ENCODE measurements at regions not wholly inside any gene's neighbourhood (a gene's known extent, or its start where the extent isn't known, plus 50 kb on each side); places are given as distances from the start of the nearest gene placed in this dataset.
"Not testable (repeated sequence)": the region's sequence is repeated elsewhere in the genome, so short reads cannot be mapped to it uniquely, and the experiment has no call there.

DNA sequence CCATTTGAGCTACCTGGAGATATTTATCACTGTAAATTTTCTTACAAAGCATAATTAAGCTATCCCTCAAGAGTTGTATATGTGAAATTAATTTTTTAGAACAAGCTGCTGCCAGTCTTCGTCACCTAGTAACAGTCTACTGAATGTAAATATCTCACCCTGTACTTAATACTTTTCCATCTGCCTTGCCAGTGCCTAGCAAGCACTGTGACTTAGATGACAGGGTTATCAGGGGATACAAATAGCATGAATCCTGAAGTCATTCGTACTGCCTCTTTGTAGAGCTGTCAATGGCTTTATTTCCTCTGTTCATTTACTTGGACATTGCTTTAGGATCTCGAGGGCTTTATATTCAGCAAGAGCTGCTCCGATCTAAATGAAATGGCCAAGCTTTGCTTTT lies 763.6 kb downstream of the ADCYAP1 start:
- TF ChIP-seq, protein P1, sequence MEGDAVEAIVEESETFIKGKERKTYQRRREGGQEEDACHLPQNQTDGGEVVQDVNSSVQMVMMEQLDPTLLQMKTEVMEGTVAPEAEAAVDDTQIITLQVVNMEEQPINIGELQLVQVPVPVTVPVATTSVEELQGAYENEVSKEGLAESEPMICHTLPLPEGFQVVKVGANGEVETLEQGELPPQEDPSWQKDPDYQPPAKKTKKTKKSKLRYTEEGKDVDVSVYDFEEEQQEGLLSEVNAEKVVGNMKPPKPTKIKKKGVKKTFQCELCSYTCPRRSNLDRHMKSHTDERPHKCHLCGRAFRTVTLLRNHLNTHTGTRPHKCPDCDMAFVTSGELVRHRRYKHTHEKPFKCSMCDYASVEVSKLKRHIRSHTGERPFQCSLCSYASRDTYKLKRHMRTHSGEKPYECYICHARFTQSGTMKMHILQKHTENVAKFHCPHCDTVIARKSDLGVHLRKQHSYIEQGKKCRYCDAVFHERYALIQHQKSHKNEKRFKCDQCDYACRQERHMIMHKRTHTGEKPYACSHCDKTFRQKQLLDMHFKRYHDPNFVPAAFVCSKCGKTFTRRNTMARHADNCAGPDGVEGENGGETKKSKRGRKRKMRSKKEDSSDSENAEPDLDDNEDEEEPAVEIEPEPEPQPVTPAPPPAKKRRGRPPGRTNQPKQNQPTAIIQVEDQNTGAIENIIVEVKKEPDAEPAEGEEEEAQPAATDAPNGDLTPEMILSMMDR (IDR thresholded peaks at IDR 0.05; ENCODE audit: unreplicated experiment) = no peak
- Mint-ChIP-seq H3K9me3 (ENCODE audit: low read depth) (peaks cover 11% of the 10 kb centered on the region), H3K4me3 (ENCODE audit: low read depth) (no peak overlapping the region), H3K36me3 (ENCODE audit: insufficient read depth) (no peaks in the 10 kb centered on the region), H3K27me3 (no peaks in the 10 kb centered on the region), H3K4me1 (ENCODE audit: low read depth) (peaks cover 11% of the 10 kb centered on the region), H3K27ac (no peak overlapping the region)
- DNase-seq (ENCODE audit: low spot score, unreplicated experiment) = no peak

DNA sequence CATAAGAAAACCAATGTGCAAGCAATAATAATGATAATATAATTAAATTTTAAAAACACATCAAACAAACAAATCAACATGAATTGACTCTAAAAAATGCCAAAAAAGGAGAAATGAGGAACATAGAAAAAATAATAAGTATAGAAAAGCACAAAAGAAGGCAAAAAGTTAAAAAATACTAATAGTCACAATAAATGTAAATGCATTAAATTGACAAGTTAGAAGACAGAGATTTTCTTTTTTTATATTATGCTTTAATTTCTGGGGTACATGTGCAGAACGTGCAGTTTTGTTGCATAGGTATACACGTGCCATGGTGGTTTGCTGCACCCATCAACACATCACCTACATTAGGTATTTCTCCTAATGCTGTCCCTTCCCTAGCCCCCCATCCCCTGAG lies 767.0 kb downstream of the ADCYAP1 start:
- not testable (repeated sequence) for H3K27ac Mint-ChIP-seq; DNase-seq (ENCODE audit: low spot score, unreplicated experiment); H3K27me3 Mint-ChIP-seq; H3K4me1 Mint-ChIP-seq (ENCODE audit: low read depth); H3K4me3 Mint-ChIP-seq (ENCODE audit: low read depth); H3K36me3 Mint-ChIP-seq (ENCODE audit: insufficient read depth)
- peaks cover 11% of the 10 kb centered on the region for H3K9me3 Mint-ChIP-seq (ENCODE audit: low read depth)

DNA sequence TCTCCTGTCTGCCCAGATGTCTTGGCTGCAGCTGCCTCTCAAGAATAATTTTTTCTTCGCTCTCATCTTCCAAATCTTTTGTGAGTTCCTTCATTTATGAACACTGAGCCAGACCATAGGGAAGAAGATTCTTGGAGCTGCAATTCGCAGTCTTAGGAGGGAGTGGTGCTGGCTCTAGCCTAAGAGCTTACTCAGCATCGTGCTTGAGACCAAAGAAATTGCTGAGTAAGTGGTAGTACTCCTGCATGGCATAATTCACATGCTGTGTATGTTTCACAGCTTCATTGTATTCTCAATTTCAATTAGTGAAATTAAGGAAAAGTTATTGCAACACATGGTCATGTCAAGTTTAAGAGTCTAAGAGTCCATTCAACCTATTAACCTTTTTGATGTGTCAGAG lies 771.7 kb downstream of the ADCYAP1 start:
- DNase-seq (ENCODE audit: low spot score, unreplicated experiment) = no peak
- Mint-ChIP-seq H3K27me3 (no peaks in the 10 kb centered on the region), H3K27ac (no peak overlapping the region), H3K4me3 (ENCODE audit: low read depth) (no peak overlapping the region), H3K36me3 (ENCODE audit: insufficient read depth) (no peaks in the 10 kb centered on the region), H3K4me1 (ENCODE audit: low read depth) (no peaks in the 10 kb centered on the region), H3K9me3 (ENCODE audit: low read depth) (peaks cover 4% of the 10 kb centered on the region)
- TF ChIP-seq, protein P1 (IDR thresholded peaks at IDR 0.05; ENCODE audit: unreplicated experiment) = no peak

DNA sequence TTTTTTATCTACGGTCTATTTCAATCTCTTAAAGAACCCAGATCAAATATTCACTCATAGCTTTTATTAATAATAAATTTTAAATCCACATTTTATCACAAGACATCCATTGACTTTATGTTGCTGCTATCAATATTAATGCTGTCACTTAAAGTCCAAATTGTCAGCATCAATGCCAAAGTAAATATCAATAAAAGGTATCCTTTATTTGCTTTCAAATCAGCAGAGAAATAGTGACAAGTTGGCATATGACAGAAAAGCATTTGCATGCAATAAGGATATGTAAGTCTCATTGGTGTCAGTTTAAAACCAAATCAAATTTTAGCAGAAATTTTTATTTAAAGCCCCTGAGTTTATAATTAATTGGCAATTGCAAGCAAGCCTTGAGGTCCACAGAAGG lies 775.4 kb downstream of the ADCYAP1 start:
- Mint-ChIP-seq H3K27me3 (no peaks in the 10 kb centered on the region), H3K36me3 (ENCODE audit: insufficient read depth) (no peaks in the 10 kb centered on the region), H3K27ac (no peak overlapping the region), H3K4me3 (ENCODE audit: low read depth) (no peak overlapping the region), H3K4me1 (ENCODE audit: low read depth) (no peaks in the 10 kb centered on the region), H3K9me3 (ENCODE audit: low read depth) (no peaks in the 10 kb centered on the region)
- TF ChIP-seq, protein P1 (IDR thresholded peaks at IDR 0.05; ENCODE audit: unreplicated experiment) = no peak
- DNase-seq (ENCODE audit: low spot score, unreplicated experiment) = no peak

DNA sequence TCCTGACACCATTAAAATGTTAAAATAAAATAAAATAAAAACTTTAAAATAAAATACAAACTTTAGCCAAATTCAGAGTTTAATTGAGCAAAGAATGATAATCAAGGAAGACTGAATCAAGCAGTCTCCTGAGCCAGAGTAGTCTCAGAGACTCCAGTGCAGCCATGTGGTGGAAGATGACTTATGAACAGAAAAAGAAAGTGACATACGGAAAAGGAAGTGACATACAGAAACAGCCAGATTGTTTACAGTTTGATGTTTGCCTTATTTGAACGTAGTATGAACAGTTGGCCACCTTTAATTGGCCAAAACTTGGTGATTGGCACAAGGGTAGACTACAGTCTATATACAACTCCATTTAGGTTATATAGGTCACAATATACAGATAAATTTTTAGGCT lies 787.2 kb downstream of the ADCYAP1 start:
- H3K27ac Mint-ChIP-seq = no peak overlapping the region
- peaks cover 4% of the 10 kb centered on the region for H3K9me3 Mint-ChIP-seq (ENCODE audit: low read depth)
- H3K4me1 Mint-ChIP-seq (ENCODE audit: low read depth) = no peaks in the 10 kb centered on the region
- TF ChIP-seq, protein P1 (IDR thresholded peaks at IDR 0.05; ENCODE audit: unreplicated experiment) = no peak
- H3K4me3 Mint-ChIP-seq (ENCODE audit: low read depth) = no peak overlapping the region
- DNase-seq (ENCODE audit: low spot score, unreplicated experiment) = no peak
- H3K36me3 Mint-ChIP-seq (ENCODE audit: insufficient read depth) = no peaks in the 10 kb centered on the region
- H3K27me3 Mint-ChIP-seq = no peaks in the 10 kb centered on the region

DNA sequence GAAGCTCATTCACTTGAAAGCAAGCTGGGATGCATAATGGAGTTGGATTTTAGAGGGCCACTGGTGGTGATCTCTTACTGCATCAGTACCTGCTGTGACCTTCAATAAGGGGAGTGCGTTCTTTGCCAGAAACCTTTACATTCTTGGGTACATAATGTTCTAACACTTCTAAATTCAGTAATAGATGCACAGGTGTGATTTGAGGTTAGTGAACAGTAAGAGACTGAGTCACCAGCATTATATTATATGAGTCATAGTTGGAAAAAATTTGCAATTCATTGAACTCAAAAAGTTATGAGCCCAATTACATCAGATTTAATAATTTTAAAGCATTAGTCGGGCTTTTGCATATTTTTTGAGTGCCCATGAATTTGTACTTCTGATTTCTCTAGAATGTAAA lies 803.3 kb downstream of the ADCYAP1 start:
- no peak overlapping the region for H3K4me3 Mint-ChIP-seq (ENCODE audit: low read depth)
- no peaks in the 10 kb centered on the region for H3K36me3 Mint-ChIP-seq (ENCODE audit: insufficient read depth)
- TF ChIP-seq, protein P1 (IDR thresholded peaks at IDR 0.05; ENCODE audit: unreplicated experiment) = no peak
- H3K27me3 Mint-ChIP-seq = no peaks in the 10 kb centered on the region
- H3K9me3 Mint-ChIP-seq (ENCODE audit: low read depth) = peaks cover 3% of the 10 kb centered on the region
- no peak overlapping the region for H3K27ac Mint-ChIP-seq
- peaks cover 3% of the 10 kb centered on the region for H3K4me1 Mint-ChIP-seq (ENCODE audit: low read depth)
- no peak for DNase-seq (ENCODE audit: low spot score, unreplicated experiment)
